Adipocyte (in vitro differentiated cells): ENCODE measurements at regions not wholly inside any gene's neighbourhood (a gene's known extent, or its start where the extent isn't known, plus 50 kb on each side); places are given as distances from the start of the nearest gene placed in this dataset.
A peak's percentile ranks its signal among the peaks of the same experiment; 100 is the strongest.

Experiments used
- DNase-seq: peaks from one replicate; pipeline ENCODE4 v3.0.0-alpha.2; 2015; ENCODE audit warnings: low read depth
- H3K27me3 ChIP-seq: replicated peaks from 2 replicates; pipeline ENCODE4 v1.7.0; 2013; ENCODE audit warnings: mild to moderate bottlenecking, low read length, moderate library complexity; ENCODE audit not compliant: control insufficient read depth, insufficient read depth
- H3K36me3 ChIP-seq: 2 replicates; pipeline ENCODE4 v1.7.0; 2013; ENCODE audit warnings: low read length, mild to moderate bottlenecking, moderate library complexity; ENCODE audit not compliant: control insufficient read depth, insufficient read depth, severe bottlenecking
- H3K4me1 ChIP-seq: 2 replicates; pipeline ENCODE4 v1.7.0; 2013; ENCODE audit warnings: mild to moderate bottlenecking, low read length, moderate library complexity; ENCODE audit not compliant: control insufficient read depth, insufficient read depth
- H3K4me3 ChIP-seq: 2 replicates; pipeline ENCODE4 v1.7.0; 2013; ENCODE audit warnings: mild to moderate bottlenecking, low read length, moderate library complexity
- H3K9ac ChIP-seq: 2 replicates; pipeline ENCODE4 v1.7.0; 2013; ENCODE audit warnings: mild to moderate bottlenecking, low read length, moderate library complexity
- H3K9me3 ChIP-seq: 2 replicates; pipeline ENCODE4 v1.7.0; 2013; ENCODE audit warnings: mild to moderate bottlenecking, low read length, moderate library complexity; ENCODE audit not compliant: control insufficient read depth

DNA sequence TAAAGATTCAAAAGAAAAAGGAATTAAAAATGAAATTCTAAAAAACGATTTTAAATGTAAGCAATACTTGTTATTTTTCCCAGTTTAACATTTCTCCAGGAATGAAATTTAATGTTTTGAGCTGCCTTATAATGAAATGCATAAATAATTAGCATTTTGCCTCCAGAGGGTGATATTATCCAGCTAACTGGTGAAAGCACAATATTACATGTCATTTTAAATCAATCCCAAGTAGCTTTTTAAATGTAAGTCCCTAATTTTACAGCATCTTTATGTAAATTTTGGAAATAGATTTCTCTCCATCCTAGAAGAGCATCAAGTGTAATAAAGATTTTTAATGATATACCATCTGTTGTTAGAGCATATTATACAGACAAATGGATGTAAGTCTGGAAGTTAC, 139.1 kb upstream of the P2RY1 start:
- Histone ChIP-seq H3K9me3 (no peaks in the 10 kb centered on the region), H3K9ac (no peak overlapping the region), H3K4me1 (no peaks in the 10 kb centered on the region), H3K4me3 (no peak overlapping the region), H3K36me3 (no peaks in the 10 kb centered on the region), H3K27me3 (no peaks in the 10 kb centered on the region)
- no peak for DNase-seq

- Histone ChIP-seq H3K9me3 (no peaks in the 10 kb centered on the region), H3K4me1 (no peaks in the 10 kb centered on the region), H3K27me3 (no peaks in the 10 kb centered on the region), H3K9ac (no peak overlapping the region), H3K4me3 (no peak overlapping the region), H3K36me3 (no peaks in the 10 kb centered on the region)
- no peak for DNase-seq
Observed at GRCh38 chr3:152696962-152697361, 138.0 kb upstream of the P2RY1 start.

GRCh38 chr3:152703245-152703890, 131.6 kb upstream of the P2RY1 start:
- no peaks in the 10 kb centered on the region for H3K36me3 ChIP-seq
- no peak overlapping the region for H3K9ac ChIP-seq
- H3K4me3 ChIP-seq = no peak overlapping the region
- no peaks in the 10 kb centered on the region for H3K27me3 ChIP-seq
- peaks cover 4% of the 10 kb centered on the region for H3K4me1 ChIP-seq
- H3K9me3 ChIP-seq = no peaks in the 10 kb centered on the region
- no peak for DNase-seq

DNA sequence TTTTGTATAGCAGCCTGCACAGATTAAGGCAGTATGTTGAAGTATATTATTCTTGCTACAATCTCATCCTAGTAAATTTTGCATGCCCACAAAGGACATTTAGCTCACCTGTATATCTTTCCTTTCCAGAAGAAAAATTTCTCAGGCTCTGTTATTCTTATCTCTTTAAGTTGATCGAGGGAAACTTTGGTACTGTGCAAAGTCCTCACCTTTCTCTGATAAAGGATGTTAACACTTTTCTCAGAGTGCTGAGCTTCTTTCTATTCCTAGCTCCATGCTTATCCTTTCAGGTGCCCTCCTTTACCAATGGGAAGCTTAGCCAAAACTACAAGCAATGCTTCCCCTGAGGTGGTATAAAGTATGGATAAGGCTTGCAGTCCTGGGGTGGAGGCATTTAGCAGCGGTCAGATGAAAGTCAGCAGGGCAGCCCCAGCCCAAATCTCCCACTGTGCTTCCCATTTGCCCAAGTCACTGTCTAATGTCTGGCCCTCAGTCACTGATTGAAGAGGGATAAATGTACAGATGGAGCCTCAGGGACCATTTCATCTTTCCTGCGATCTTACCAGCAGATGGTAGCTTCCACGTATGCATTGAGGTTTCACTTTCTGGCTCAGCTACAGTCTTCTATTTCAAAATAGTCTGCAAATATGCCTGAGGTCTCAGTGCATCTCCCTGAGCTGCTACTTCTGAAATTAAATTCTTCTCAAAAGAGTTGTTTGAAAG, 127.8 kb upstream of the P2RY1 start:
- H3K9me3 ChIP-seq = no peaks in the 10 kb centered on the region
- no peaks in the 10 kb centered on the region for H3K36me3 ChIP-seq
- H3K27me3 ChIP-seq = no peaks in the 10 kb centered on the region
- no peak overlapping the region for H3K4me3 ChIP-seq
- peaks cover 4% of the 10 kb centered on the region for H3K4me1 ChIP-seq
- DNase-seq = peak; percentile 16
- H3K9ac ChIP-seq = no peak overlapping the region

DNA sequence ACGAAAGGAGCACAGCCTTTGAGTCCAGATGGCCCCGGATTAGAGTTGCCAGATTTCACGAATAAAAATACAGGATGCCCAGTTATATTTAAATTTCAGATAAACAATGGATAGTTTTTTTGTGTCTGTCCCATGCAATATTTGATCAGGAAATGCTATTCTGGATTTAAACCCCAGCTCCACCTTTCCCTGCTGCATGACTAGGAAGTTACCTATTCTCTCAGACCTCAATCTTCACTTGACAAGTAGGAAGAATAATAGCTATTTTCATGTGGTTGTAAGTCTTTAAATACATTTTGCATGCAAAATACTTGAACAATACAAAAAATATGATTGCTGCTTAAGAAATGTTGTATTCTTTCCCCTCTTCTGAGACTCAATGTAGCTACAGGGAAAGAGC, 125.3 kb upstream of the P2RY1 start:
- DNase-seq = no peak
- no peaks in the 10 kb centered on the region for H3K9me3 ChIP-seq
- H3K27me3 ChIP-seq = no peaks in the 10 kb centered on the region
- no peaks in the 10 kb centered on the region for H3K4me1 ChIP-seq
- H3K36me3 ChIP-seq = no peaks in the 10 kb centered on the region
- no peak overlapping the region for H3K9ac ChIP-seq
- no peak overlapping the region for H3K4me3 ChIP-seq

DNA sequence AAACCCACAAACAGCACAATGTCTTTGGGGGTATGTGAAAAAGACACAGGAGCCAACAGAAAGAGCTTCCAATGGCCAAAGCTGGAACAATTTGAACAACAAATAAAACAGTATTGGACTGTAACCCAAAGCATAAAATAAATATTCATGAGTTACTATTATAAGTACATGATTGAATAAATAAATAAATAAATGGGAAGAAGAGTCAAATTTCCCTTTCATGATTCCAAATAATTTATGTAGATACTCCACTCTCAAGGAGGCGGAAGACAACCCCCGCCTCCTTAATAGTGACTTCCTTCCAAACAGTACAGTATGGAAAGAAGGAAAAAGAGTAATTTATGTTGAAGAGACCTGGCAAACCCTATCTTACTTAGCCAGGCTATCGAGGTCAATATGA, 124.4 kb upstream of the P2RY1 start:
- Histone ChIP-seq H3K36me3 (no peaks in the 10 kb centered on the region), H3K4me1 (no peaks in the 10 kb centered on the region), H3K4me3 (no peak overlapping the region), H3K9ac (no peak overlapping the region), H3K27me3 (no peaks in the 10 kb centered on the region), H3K9me3 (no peaks in the 10 kb centered on the region)
- no peak for DNase-seq

- no peak for DNase-seq
- peaks cover 4% of the 10 kb centered on the region for H3K4me1 ChIP-seq
- no peak overlapping the region for H3K4me3 ChIP-seq
- H3K9ac ChIP-seq = no peak overlapping the region
- H3K9me3 ChIP-seq = no peaks in the 10 kb centered on the region
- no peaks in the 10 kb centered on the region for H3K27me3 ChIP-seq
- H3K36me3 ChIP-seq = no peaks in the 10 kb centered on the region
Observed at GRCh38 chr3:152713989-152714388, 120.9 kb upstream of the P2RY1 start.

DNA sequence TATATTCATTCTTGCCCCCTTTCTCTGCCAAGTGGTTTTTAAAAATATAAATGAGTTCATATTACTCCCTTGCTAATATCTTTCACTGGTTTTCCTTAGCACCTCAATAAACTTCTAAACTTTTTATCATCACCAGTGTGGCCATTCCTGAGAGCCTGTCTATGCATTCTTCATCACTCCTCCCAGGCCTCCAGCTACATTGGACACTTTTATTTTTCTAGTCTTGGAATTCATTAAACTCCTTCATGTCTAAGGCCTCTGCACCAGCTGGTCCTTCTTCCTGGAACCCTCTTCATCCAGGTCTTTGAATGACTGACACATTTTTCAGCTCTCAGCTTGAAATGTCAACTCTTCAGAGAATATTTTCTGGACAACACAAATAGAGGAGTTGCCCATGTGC, 120.4 kb upstream of the P2RY1 start:
- Histone ChIP-seq H3K9me3 (no peaks in the 10 kb centered on the region), H3K36me3 (no peaks in the 10 kb centered on the region), H3K9ac (no peak overlapping the region), H3K4me3 (no peak overlapping the region), H3K27me3 (no peaks in the 10 kb centered on the region), H3K4me1 (peaks cover 8% of the 10 kb centered on the region)
- no peak for DNase-seq

- Histone ChIP-seq H3K27me3 (no peaks in the 10 kb centered on the region), H3K4me1 (peaks cover 8% of the 10 kb centered on the region), H3K9me3 (no peaks in the 10 kb centered on the region), H3K4me3 (no peak overlapping the region), H3K9ac (no peak overlapping the region), H3K36me3 (no peaks in the 10 kb centered on the region)
- no peak for DNase-seq
Observed at GRCh38 chr3:152717252-152717651, 117.7 kb upstream of the P2RY1 start.

DNA sequence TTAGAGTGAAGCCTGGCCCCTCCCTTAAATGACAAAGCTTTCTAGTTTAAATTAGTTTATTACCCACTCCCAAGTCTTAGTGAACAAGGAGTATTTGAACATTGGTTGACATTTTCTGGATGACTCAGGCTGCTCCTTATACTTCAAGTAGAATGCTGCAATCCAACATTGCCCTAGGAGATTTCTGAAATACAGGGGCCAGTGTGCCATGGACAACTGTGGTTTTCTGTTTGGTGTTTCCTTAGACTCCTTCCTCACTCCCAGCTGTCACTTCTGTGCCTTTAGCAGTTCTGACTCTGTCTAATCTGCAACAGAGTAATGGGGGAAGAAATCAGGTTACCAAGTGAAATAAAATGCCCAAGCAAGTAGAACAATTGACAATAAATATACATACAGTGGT, 116.1 kb upstream of the P2RY1 start:
- H3K4me1 ChIP-seq = peaks cover 8% of the 10 kb centered on the region
- no peak overlapping the region for H3K4me3 ChIP-seq
- H3K9ac ChIP-seq = no peak overlapping the region
- no peaks in the 10 kb centered on the region for H3K27me3 ChIP-seq
- DNase-seq = no peak
- H3K36me3 ChIP-seq = no peaks in the 10 kb centered on the region
- H3K9me3 ChIP-seq = no peaks in the 10 kb centered on the region

- Histone ChIP-seq H3K27me3 (no peaks in the 10 kb centered on the region), H3K4me3 (no peak overlapping the region), H3K4me1 (peaks cover 8% of the 10 kb centered on the region), H3K9me3 (no peaks in the 10 kb centered on the region), H3K9ac (no peak overlapping the region), H3K36me3 (no peaks in the 10 kb centered on the region)
- no peak for DNase-seq
Observed at GRCh38 chr3:152719264-152719663, 115.7 kb upstream of the P2RY1 start.
